ENCODE measurements at regions not wholly inside any gene's neighbourhood (a gene's known extent, or its start where the extent isn't known, plus 50 kb on each side); places are given as distances from the start of the nearest gene placed in this dataset.

DNA sequence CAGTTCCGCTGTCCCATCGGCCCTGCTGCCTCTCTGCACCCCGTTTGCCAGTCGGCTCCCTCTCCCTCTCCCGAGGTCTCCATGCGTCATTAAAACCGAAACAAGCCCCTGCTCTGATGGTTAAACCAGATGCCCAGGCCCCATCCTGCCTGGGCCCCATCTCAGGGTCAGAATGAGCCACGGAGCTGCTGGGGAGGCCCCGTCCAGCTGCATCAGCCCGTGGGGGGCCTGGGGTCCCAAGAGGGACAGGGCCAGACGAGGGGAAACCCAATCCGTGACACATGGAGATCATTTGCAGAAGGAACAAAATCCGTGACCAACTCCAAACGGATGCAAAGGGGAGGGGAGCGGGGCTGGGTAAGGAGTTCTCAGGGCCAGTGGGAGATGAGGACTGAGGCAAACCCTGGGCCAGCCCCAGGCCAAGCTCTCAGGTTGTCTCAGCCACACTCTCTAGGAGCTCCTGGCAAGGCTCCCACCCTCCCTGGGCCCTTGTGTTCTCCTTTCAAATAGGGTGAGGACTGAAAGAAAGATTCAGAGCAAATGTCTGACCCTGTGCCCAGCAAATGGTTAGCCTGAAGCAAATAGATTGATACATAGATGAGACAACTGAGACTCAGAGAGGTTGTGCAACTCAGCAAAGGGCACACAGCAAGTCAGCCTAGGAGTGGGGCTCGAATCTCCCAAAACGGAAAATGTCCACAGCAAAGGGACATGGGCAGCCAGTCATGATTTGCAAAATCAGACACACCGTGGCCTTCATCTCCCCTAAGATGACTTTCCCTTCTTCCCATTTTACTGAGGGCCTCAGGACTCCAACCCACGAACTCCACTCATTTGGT, 162.1 kb downstream of the MN1 start:
- peak; percentile 57 for DNase-seq

DNA sequence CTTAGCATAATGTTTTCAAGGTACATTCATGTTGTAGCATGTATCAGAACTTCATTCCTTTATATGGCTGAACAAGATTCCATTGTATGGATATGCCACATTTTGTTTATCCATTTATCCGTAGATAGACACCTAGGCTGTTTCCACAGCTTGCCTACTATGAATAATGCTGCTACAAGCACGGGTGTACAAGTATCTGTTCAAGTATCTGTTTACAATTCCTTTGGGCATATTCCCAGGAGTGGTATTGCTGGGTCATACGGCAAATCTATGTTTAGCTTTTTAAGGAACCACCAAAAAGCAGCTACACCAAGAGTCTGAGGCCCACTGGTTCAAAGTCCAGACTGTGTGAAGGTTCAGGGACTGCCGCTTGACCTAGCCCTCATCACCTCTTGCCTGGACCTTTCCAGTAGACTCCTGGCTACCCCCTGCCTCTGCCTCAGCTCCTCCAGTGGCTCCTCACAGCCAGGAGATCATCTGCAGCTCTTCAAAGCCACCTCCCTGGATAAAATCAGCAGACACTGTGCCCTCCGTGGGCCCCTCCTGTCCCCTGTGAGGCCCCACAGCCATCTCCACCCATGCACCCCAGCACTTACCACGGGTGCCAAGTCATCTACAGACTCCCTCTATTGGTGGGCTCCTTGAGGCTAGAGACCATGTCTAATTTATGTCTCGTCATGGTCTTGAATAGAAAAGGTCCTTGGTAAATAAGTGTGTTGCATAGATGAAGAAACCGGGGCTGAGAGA, 160.3 kb downstream of the MN1 start:
- DNase-seq = no peak

GRCh38 chr22:27642104-27642800, 159.3 kb downstream of the MN1 start:
- no peak for DNase-seq

DNA sequence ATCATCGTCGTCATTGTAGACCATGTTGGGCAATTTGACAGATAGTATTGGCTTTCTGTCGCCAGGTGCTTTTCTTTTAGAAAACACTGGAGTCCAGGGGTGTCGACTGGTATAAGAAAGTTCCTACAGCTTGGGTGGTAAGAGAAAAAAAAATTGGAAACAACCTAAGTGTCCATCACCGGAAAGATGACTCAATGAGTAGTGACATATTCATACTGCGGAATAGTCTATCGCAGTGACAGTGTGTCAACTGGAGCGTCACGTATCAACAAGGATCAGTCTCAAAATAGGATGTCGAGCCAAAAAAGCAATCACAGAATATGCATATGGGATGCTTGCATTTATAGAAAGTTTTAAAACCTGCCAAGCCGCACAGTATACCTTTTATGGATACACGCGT, 157.6 kb downstream of the MN1 start:
- no peak for DNase-seq

DNA sequence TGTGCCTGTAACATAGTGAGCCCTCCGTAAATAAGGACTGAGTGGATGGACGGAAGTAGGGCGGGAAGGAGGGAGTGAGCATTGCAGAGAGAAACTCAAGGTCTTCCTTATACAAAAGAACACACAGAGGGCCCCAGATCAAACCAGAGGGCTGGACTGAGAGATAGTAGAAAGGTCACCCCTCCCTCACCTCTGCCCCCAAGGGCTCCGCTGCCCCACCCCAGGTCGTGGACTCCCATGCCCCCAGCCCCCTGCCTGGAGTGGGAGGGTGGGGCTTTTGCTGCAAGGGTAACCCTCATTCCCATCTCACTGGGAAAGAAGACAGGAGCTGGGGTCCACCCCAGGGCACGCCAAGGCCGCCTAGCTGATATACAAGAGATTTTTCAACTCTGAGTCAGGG, 157.0 kb downstream of the MN1 start:
- DNase-seq = no peak

GRCh38 chr22:27647540-27647939, 154.0 kb downstream of the MN1 start:
- no peak for DNase-seq

DNA sequence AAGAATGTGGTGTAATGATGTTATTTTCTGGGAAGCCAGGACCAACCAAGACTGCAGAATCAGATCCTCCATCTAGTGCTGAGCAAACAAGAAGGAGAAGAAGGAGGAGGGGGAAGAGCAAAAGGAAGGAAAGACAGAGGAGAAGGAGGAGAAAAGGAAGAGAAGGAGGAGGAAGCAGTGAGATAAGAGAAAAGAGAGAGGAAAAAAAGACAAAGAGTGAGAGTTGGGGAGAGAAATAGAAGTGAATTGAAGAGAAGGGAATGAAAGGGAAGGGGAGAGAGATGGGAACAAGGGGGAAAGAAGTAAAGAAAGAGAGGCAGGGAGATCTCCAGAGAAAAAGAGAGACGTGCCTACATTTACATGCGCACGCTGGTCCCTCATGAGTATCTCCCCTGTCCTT, 153.5 kb downstream of the MN1 start:
- DNase-seq = no peak

DNA sequence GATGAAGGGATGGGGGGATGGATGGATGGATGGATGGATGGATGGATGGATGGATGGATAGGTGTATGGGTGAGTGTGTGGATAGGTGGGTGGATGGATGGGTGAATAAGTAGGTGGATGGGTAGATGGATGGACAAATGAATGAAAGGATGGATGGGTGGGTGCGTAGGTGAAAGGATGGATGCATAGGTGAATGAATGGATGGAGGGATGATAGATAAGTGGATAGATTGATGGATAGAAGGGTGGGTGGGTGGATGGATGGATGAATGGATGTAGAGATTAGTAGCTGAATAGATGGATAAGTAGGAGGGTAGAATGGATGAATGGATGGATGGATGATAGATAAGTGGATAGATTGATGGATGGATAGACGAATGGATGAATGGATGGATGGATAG, 152.7 kb downstream of the MN1 start:
- no peak for DNase-seq

DNA sequence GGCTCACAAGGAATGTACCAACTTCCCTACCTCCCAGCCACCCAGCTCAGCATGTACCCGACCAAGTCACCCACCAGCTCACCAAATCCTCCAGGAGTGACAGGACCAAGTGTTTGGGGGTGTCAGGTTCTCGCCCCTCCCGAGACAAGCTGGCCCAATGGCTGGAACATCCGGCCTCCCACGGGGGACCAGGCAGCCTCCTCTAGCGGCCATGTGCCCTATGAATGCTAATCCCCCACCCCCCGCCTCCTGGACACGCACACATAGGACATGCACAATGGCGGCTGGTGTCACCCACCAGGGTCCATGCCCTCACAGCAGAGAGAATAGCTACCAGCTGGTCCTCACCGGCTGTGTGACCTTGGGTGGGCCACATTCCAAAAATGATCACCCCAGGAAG, 151.0 kb downstream of the MN1 start:
- DNase-seq = no peak

- DNase-seq = no peak
Measured at GRCh38 chr22:27650985-27651384, 150.6 kb downstream of the MN1 start.

DNA sequence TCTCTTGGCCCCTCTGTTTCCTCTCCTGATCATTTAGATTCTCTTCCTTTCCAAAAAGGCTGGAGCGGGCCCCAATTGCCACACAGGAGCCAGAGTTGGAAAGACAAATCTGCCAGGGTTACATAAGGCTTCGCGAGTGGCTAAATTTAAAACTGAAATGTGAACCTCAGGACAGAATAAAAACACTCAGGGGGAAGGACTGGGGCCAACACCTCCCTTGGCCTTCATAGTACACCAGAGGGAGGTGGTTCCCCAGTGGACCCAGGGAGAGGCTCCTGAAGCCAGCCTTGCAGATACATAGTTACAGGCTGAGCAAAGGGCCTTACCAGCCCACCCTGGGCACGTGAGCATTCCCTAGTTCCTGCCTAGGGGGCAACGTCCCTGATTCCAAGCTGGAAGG, 150.1 kb downstream of the MN1 start:
- no peak for DNase-seq

DNA sequence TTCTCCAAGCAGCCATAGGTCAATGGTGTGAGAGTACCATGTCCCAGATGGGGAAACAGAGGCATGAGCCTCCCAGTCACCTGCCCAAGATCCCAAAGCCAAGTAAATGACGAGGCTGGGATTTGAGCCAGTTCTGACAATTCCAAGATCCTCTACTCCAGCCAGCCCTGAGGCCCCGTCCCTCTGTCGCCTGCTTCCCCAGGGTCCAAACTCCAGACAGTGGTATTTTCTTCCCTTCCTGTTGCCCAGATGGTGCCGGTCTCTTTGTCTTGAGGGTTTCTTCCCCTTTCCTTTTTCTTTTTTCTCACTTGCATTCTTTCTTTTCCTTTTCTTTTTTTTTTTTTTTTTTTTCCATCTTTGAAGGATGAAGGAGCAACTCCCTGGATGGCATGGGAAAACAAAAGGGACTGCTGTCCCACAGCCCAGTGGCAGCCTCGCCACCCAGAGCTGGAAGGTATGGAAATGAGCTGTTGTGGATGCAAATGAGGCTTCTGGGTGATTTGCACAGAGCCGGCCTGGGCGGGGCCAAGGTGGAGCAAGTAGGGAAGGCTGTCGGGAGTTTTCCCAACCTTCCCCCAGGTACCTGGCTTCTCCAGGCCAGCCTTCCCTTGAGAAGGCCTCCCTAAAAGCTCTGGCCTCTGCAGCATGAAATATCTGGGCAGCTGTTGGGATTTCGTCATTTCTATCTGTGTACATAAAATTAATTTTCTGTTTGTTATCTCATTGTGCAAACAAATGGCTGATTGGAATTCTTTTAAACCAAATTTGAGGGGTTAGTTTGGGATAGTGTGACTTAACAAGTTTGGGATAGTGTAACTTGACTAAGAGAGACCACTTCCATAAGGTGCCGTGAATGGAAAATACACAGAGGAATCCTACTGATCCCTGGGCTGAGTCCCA, 146.8 kb downstream of the MN1 start:
- DNase-seq = no peak

GRCh38 chr22:27655582-27656185, 145.9 kb downstream of the MN1 start:
- DNase-seq = no peak

DNA sequence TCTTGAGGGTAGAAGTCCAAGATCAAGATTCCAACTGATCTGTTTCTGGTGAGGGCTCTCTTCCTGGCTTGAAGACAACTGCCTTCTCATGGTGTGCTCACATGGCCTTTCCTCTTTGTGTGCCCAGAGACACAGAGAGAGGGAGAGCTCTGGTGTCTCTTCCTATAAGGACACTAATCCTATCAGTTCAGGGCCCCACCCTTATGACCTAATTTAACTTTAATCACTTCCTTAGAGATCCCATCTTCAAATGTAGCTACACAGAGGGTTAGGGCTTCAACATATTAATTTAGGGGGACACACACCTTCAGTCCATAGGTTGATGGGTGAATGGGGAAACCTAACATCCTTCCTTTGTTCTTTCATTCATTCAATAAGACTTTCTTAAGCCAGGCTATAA, 144.6 kb downstream of the MN1 start:
- no peak for DNase-seq

- no peak for DNase-seq
Measured at GRCh38 chr22:27660306-27660705, 141.2 kb downstream of the MN1 start.

DNA sequence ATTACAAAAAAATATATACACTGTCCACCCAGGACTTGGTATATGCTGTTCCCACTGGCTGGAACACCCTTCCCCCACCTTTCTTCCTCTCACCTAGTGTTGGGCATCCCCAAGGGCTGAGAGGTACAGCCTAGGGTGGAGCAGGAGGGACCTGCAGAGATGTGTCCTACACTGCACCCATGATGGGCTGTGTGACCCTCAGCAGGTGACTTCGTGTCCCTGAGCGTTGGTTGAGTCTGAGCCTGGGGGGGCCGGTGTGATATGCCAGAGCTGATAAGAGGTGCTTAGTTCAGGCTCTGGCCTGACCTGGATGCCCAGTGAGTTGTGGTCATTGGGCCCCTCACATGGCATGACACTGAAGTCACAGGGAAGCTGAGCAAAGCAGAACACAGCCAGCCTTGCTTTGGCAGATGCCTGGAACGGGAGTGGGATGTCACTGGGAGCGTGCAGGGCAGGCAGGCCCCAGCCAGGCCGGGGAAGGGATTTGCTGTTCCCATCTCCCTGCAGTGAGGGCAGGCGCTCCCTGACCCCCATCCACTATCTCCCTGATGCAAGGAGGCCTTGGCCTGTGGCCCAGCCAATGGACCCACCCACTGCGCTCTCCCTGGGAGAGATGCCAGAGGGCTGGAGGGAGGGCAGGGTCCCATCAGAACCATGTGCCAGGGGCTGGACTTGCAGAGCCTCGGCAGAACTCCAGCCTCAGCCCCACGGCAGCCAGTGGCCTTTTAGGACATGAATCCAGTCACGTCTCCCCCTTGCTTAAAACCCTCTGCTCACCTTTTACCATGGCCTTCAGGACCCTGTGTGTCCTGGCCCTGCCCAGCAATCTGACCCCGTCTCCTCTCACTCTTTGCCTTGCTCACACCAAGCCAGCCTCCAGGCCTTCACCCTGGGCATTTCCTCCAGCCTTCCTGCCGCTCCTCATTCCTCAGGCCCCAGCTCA, 138.9 kb downstream of the MN1 start:
- no peak for DNase-seq

GRCh38 chr22:27663812-27664211, 137.7 kb downstream of the MN1 start:
- no peak for DNase-seq

GRCh38 chr22:27666272-27666997, 135.1 kb downstream of the MN1 start:
- DNase-seq = no peak

DNA sequence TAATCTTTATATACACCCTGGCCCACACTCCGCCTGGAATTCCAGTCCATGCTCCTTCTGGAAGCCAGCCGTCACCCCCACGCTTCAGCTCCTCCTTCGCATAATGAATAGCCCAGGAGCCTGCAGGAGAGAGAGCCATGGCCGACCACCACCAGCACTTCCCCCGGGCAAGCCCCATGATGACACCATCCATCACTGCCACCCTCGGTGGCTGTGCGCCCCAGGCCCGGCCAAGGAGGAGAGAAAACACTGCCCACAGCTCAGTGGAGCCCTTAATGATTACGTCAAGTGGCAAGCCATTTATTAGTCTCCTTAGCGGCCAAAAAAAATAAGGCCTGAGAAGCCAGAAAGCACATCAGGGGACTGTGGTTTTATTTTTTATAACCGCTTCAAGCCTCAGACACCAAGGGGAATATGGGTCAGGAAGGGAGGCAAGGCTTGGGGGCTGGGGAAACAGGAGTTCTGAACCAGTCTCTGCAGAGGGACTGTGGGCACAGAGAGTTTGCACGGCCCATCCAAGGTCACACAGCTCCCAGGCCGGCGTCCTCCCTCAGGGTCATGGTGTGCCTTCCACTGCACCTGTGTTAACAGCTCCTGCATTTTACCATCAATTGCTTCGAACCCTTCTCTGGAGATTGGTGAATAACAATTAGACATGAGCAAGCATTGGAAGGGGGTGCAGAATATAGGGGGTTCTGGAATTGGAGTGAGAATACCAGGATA, 134.3 kb downstream of the MN1 start:
- DNase-seq = no peak
